ENCODE measurements at regions not wholly inside any gene's neighbourhood (a gene's known extent, or its start where the extent isn't known, plus 50 kb on each side); places are given as distances from the start of the nearest gene placed in this dataset.
"Not testable (repeated sequence)": the region's sequence is repeated elsewhere in the genome, so short reads cannot be mapped to it uniquely, and the experiment has no call there.

- no peak for TF ChIP-seq POLR2A (IDR thresholded peaks at IDR 0.05)
- no peak for TF ChIP-seq CTCF (IDR thresholded peaks at IDR 0.05)
- no peak for TF ChIP-seq POLR2AphosphoS5 (IDR thresholded peaks at IDR 0.05)
- TF ChIP-seq EP300 (IDR thresholded peaks at IDR 0.05) = no peak
- no peak for ATAC-seq
- Histone ChIP-seq H3K36me3 (no peaks in the 10 kb centered on the region), H3K4me3 (no peak overlapping the region), H3K4me1 (peaks cover 0 to 9% (median 0%) of the 10 kb centered on the region in 3 donors), H3K27ac (no peak overlapping the region), H3K9me3 (no peaks in the 10 kb centered on the region), H3K27me3 (no peaks in the 10 kb centered on the region)
- 67 to 82% methylated on average over 1 of the region's 1 CpG for WGBS, 2 donors (ENCODE audit: low coverage in 1 of 2)
Observed at GRCh38 chr14:38948171-38948570, 154.9 kb downstream of the SEC23A start.

- no peak for ATAC-seq
- 71 to 83% methylated on average over 1 of the region's 1 CpG for WGBS, 2 donors (ENCODE audit: low coverage in 1 of 2)
- Histone ChIP-seq H3K36me3 (no peaks in the 10 kb centered on the region), H3K27me3 (no peaks in the 10 kb centered on the region), H3K4me3 (no peak overlapping the region), H3K4me1 (peaks cover 0 to 9% (median 0%) of the 10 kb centered on the region in 3 donors), H3K9me3 (no peaks in the 10 kb centered on the region), H3K27ac (no peak overlapping the region)
- TF ChIP-seq POLR2AphosphoS5 (IDR thresholded peaks at IDR 0.05) (no peak), POLR2A (IDR thresholded peaks at IDR 0.05) (no peak), CTCF (IDR thresholded peaks at IDR 0.05) (no peak), EP300 (IDR thresholded peaks at IDR 0.05) (no peak)
Observed at GRCh38 chr14:38947343-38947742, 155.7 kb downstream of the SEC23A start.

GRCh38 chr14:38944691-38945090, 158.3 kb downstream of the SEC23A start:
- TF ChIP-seq CTCF (IDR thresholded peaks at IDR 0.05) (no peak), POLR2A (IDR thresholded peaks at IDR 0.05) (no peak)
- ATAC-seq = no peak

GRCh38 chr14:38941488-38941887, 161.5 kb downstream of the SEC23A start:
- ATAC-seq = no peak
- Histone ChIP-seq H3K36me3 (no peaks in the 10 kb centered on the region), H3K4me1 (no peaks in the 10 kb centered on the region), H3K27me3 (no peaks in the 10 kb centered on the region), H3K27ac (no peak overlapping the region), H3K4me3 (no peak overlapping the region), H3K9me3 (no peaks in the 10 kb centered on the region)
- 75 to 95% methylated on average over 4 of the region's 4 CpGs for WGBS, 2 donors (ENCODE audit: low coverage in 1 of 2)
- TF ChIP-seq POLR2AphosphoS5 (IDR thresholded peaks at IDR 0.05) (no peak), POLR2A (IDR thresholded peaks at IDR 0.05) (no peak), CTCF (IDR thresholded peaks at IDR 0.05) (no peak), EP300 (IDR thresholded peaks at IDR 0.05) (no peak)

More at GRCh38 chr14:38944691-38945090, 158.3 kb downstream of the SEC23A start:
- H3K27me3 ChIP-seq = no peaks in the 10 kb centered on the region
- H3K27ac ChIP-seq = no peak overlapping the region
- H3K9me3 ChIP-seq = no peaks in the 10 kb centered on the region
- no peaks in the 10 kb centered on the region for H3K36me3 ChIP-seq
- H3K4me1 ChIP-seq = no peaks in the 10 kb centered on the region
- H3K4me3 ChIP-seq = no peak overlapping the region
- WGBS, 2 donors (ENCODE audit: low coverage in 1 of 2) = 32 to 34% methylated on average over 2 to 3 of the region's 3 CpGs

GRCh38 chr14:38932653-38933000, 170.4 kb downstream of the SEC23A start:
- ATAC-seq, H3K4me3 ChIP-seq: not testable (repeated sequence)
- 90% methylated on average over 2 of the region's 3 CpGs; no CpG with 5 or more reads in 1 of the 2 donors for WGBS, 2 donors (ENCODE audit: low coverage in 1 of 2)

More at GRCh38 chr14:38932653-38933000, 170.4 kb downstream of the SEC23A start:
- H3K27ac ChIP-seq, H3K4me1 ChIP-seq, H3K27me3 ChIP-seq, H3K9me3 ChIP-seq, H3K36me3 ChIP-seq: not testable (repeated sequence)

Data from gastroesophageal sphincter (tissue), 4 donors.